ENCODE measurements at regions not wholly inside any gene's neighbourhood (a gene's known extent, or its start where the extent isn't known, plus 50 kb on each side); places are given as distances from the start of the nearest gene placed in this dataset.

DNA sequence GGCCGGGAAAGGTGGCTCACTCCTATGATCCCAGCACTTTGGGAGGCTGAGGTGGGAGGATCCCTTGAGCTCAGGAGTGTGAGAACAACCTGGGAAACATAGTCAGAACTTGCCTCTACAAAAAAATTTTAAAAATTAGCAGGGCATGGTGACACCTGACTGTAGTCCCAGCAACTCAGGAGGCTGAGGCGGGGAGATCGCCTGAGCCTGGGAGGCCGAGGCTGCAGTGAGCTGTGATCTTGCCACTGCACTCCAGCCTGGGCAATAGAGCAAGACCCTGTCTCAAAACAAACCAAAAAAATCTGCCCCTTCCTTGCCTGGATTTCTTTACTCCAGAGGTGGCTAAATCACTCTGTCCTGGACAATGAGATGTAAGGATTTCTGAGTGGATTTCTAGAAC, 197.7 kb downstream of the NRP2 start:
- Histone ChIP-seq H3K27me3 (ENCODE audit: low read depth, low read length) (no peaks in the 10 kb centered on the region), H3K4me1 (ENCODE audit: control insufficient read depth in 1 of 2, insufficient read depth in 2 of 2, low read length in 2 of 2) (peaks cover 0 to 11% of the 10 kb centered on the region in 2 donors), H3K4me3 (ENCODE audit: low read depth in 1 of 2, low read length in 2 of 2) (no peak overlapping the region), H3K27ac (ENCODE audit: low read length) (no peak overlapping the region), H3K36me3 (ENCODE audit: control insufficient read depth in 1 of 2, insufficient read depth in 2 of 2, low read length in 2 of 2) (no peaks in the 10 kb centered on the region), H3K9me3 (ENCODE audit: control insufficient read depth in 1 of 2, low read length in 2 of 2) (no peaks in the 10 kb centered on the region)

DNA sequence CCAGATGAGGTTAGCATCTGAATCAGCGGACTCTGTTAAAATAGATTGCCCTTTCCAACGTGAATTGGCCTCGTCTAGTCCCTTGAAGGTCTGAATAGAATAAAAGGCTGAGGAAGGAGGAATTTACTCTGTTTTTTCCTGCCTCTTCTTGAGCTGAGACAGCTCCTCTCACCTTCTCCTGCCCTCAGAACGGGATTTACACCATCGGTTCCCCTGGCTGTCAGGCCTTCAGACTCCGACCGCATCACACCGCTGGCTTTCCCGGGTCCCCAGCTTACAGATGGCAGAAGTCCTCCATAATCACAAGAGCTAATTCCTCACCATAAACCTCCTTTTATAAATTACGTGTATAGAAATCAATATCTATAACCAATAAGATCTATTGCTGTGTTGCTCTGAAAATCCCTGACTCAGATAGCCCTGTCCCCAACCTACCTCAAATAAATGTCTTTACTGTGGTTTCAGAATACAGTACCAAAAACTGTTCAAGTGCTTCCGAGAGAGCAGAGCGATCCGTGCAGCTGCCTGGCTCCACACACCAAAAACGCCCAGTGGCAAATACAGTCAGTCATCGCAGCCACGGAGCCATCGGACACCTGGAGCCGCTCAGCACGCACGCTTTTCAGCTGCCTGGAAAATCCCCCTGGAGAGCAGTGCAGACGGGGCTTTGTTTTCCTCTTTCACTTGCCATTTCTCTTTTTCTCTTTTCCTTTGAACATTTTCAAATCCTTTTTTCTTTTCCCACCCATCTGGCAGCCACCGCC, 196.9 kb downstream of the NRP2 start:
- Histone ChIP-seq H3K27ac (ENCODE audit: low read length) (no peak overlapping the region), H3K27me3 (ENCODE audit: low read depth, low read length) (no peaks in the 10 kb centered on the region), H3K9me3 (ENCODE audit: control insufficient read depth in 1 of 2, low read length in 2 of 2) (no peaks in the 10 kb centered on the region), H3K4me1 (ENCODE audit: control insufficient read depth in 1 of 2, insufficient read depth in 2 of 2, low read length in 2 of 2) (peaks cover 0 to 11% of the 10 kb centered on the region in 2 donors), H3K4me3 (ENCODE audit: low read depth in 1 of 2, low read length in 2 of 2) (no peak overlapping the region), H3K36me3 (ENCODE audit: control insufficient read depth in 1 of 2, insufficient read depth in 2 of 2, low read length in 2 of 2) (no peaks in the 10 kb centered on the region)

DNA sequence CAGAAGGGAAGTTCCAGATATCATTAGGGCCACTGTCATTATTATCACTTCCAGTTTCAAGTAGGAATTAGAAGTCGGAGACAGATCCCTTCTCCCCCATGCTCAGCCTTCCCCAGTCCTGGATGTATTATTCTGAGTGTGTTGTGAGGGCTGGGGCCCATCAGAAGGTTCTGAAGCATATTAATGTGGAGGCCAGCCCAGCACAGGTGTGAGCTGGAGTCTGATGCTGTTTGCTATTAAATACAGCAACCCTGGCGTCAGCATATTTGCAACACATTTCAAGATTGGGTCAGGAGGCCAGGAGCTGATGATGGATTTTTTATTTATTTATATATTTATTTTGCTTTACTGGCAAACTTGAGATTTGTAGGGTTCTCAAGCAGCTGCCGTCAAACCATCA, 195.2 kb downstream of the NRP2 start:
- Histone ChIP-seq H3K27ac (ENCODE audit: low read length) (no peak overlapping the region), H3K4me1 (ENCODE audit: control insufficient read depth in 1 of 2, insufficient read depth in 2 of 2, low read length in 2 of 2) (no peaks in the 10 kb centered on the region), H3K4me3 (ENCODE audit: low read depth in 1 of 2, low read length in 2 of 2) (no peak overlapping the region), H3K36me3 (ENCODE audit: control insufficient read depth in 1 of 2, insufficient read depth in 2 of 2, low read length in 2 of 2) (no peaks in the 10 kb centered on the region), H3K9me3 (ENCODE audit: control insufficient read depth in 1 of 2, low read length in 2 of 2) (no peaks in the 10 kb centered on the region), H3K27me3 (ENCODE audit: low read depth, low read length) (no peaks in the 10 kb centered on the region)

DNA sequence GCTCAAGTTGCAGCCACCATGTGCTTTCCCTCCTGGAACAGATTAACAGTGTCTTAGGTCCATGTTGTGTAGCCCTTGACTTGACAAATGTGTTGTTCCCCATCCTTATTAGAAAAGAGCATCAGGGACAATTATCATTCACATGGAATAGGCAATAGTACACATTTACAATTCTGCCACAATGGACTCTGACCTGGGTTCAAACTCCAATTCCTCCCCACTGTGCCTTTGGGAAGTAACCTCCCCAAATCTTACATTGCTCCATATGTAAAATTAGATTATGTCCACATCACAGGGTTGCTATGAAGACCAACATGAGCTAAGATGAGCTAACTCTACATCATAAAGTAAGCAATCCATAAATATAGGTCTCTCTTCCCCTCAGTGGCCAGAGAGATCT, 193.8 kb downstream of the NRP2 start:
- Histone ChIP-seq H3K4me1 (ENCODE audit: control insufficient read depth in 1 of 2, insufficient read depth in 2 of 2, low read length in 2 of 2) (no peaks in the 10 kb centered on the region), H3K4me3 (ENCODE audit: low read depth in 1 of 2, low read length in 2 of 2) (no peak overlapping the region), H3K27ac (ENCODE audit: low read length) (no peak overlapping the region), H3K27me3 (ENCODE audit: low read depth, low read length) (no peaks in the 10 kb centered on the region), H3K9me3 (ENCODE audit: control insufficient read depth in 1 of 2, low read length in 2 of 2) (no peaks in the 10 kb centered on the region), H3K36me3 (ENCODE audit: control insufficient read depth in 1 of 2, insufficient read depth in 2 of 2, low read length in 2 of 2) (no peaks in the 10 kb centered on the region)

DNA sequence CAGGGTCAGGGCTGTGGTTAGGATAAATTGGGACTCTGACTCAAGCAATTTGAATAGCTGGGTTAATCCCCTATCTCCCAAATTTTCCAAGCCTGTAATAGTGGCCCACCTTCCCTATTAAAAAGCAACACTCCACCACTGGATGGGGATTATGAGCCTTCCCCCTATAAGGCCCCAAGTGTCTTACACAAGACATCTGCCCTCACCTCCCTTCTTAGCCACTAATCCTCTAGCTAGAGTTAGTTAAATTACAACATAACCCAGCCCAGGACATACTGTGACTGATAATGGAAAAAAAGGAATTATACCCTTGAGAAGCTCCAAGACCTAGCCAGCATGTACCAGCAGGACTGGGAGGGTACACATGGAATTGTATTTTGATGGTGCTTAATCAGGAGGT, 190.4 kb downstream of the NRP2 start:
- Histone ChIP-seq H3K36me3 (ENCODE audit: control insufficient read depth in 1 of 2, insufficient read depth in 2 of 2, low read length in 2 of 2) (no peaks in the 10 kb centered on the region), H3K4me1 (ENCODE audit: control insufficient read depth in 1 of 2, insufficient read depth in 2 of 2, low read length in 2 of 2) (no peaks in the 10 kb centered on the region), H3K27me3 (ENCODE audit: low read depth, low read length) (no peaks in the 10 kb centered on the region), H3K27ac (ENCODE audit: low read length) (no peak overlapping the region), H3K4me3 (ENCODE audit: low read depth in 1 of 2, low read length in 2 of 2) (no peak overlapping the region), H3K9me3 (ENCODE audit: control insufficient read depth in 1 of 2, low read length in 2 of 2) (no peaks in the 10 kb centered on the region)

DNA sequence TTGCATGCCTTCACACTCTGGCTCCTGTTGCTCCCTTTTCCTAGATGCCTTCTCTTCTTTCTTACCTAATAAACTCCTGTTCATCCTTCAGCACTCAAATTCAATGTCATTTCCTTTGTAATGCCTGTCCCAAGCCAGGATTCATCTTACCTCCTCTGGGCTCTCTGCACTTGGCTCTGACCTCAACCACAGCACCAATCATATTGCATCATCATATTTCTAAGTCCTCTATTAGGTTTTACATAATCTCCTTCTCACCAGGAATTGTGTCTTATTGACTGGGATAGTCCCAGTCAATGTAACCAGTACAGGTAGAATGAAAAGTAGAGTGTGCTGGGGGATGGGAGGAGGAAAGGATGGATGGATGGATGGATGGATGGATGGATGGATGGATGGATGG, 187.1 kb downstream of the NRP2 start:
- no peaks in the 10 kb centered on the region for H3K36me3 ChIP-seq (ENCODE audit: control insufficient read depth in 1 of 2, insufficient read depth in 2 of 2, low read length in 2 of 2)
- no peaks in the 10 kb centered on the region for H3K9me3 ChIP-seq (ENCODE audit: control insufficient read depth in 1 of 2, low read length in 2 of 2)
- no peaks in the 10 kb centered on the region for H3K27me3 ChIP-seq (ENCODE audit: low read depth, low read length)
- peaks cover 0 to 6% of the 10 kb centered on the region in 2 donors for H3K4me1 ChIP-seq (ENCODE audit: control insufficient read depth in 1 of 2, insufficient read depth in 2 of 2, low read length in 2 of 2)
- no peak overlapping the region for H3K27ac ChIP-seq (ENCODE audit: low read length)
- H3K4me3 ChIP-seq (ENCODE audit: low read depth in 1 of 2, low read length in 2 of 2), result no peak overlapping the region

DNA sequence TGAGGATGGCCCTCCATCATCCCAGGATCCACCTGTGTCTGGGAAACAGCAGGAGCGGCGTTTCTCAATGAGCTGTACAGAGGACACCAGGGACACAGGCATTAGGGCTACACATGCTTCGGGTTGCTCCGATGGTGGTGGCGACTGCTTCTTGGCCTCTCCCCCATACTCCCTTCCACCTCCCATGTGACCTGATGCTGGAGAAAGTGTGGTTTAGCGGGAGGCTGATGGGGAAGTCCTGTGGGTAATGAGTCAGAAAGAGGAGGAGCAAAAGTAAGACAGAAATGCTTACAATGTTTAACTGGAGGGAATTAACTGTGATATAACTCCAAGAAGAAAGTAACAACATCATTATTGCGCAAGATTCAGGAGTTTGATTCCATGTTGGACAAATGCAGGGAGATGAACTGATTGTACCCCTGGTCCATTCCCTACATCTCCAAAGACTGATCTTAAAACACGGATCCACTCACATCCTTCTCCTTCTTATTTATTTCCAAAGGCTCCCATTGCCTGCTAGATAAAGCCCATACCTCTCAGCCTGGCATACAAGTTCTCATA, 186.6 kb downstream of the NRP2 start:
- Histone ChIP-seq H3K4me1 (ENCODE audit: control insufficient read depth in 1 of 2, insufficient read depth in 2 of 2, low read length in 2 of 2) (peaks cover 0 to 6% of the 10 kb centered on the region in 2 donors), H3K9me3 (ENCODE audit: control insufficient read depth in 1 of 2, low read length in 2 of 2) (no peaks in the 10 kb centered on the region), H3K36me3 (ENCODE audit: control insufficient read depth in 1 of 2, insufficient read depth in 2 of 2, low read length in 2 of 2) (no peaks in the 10 kb centered on the region), H3K4me3 (ENCODE audit: low read depth in 1 of 2, low read length in 2 of 2) (no peak overlapping the region), H3K27me3 (ENCODE audit: low read depth, low read length) (no peaks in the 10 kb centered on the region), H3K27ac (ENCODE audit: low read length) (no peak overlapping the region)

DNA sequence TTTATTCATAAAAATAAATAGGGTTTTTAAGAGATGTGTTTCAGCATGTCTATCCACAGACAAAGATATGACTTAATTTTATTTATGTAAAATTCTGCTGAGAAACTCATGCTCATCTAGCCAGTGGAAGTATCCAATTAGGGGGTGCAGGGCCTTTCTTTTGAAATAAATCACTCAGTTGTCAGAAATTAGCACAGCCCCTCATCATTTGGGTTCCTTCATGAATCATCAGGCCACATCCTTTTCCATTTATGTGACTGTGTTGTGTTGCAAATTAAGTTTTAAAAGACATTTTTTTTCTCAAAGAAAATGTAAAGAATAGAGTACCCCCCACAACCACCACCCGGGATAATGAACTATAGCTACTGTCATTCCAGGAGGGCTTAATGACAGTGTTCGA, 185.8 kb downstream of the NRP2 start:
- Histone ChIP-seq H3K36me3 (ENCODE audit: control insufficient read depth in 1 of 2, insufficient read depth in 2 of 2, low read length in 2 of 2) (no peaks in the 10 kb centered on the region), H3K27ac (ENCODE audit: low read length) (no peak overlapping the region), H3K4me3 (ENCODE audit: low read depth in 1 of 2, low read length in 2 of 2) (no peak overlapping the region), H3K4me1 (ENCODE audit: control insufficient read depth in 1 of 2, insufficient read depth in 2 of 2, low read length in 2 of 2) (peaks cover 0 to 6% of the 10 kb centered on the region in 2 donors), H3K9me3 (ENCODE audit: control insufficient read depth in 1 of 2, low read length in 2 of 2) (no peaks in the 10 kb centered on the region), H3K27me3 (ENCODE audit: low read depth, low read length) (no peaks in the 10 kb centered on the region)

DNA sequence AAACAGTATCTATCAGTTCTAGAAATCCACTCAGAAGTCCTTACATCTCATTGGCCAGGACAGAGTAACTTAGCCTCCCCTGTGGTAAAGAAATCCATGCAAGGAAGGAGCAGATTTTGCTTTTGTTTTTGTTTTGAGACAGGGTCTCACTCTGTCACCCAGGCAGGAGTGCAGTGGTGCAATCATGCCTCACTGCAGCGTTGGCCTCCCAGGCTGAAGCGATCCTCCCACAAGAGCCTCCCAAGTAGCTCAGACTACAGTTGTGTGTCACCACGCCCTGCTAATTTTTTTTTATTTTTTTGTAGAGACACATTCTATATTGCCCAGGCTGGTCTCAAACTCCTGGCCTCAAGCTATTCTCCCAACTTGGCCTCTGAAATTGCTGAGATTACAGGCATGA, 185.1 kb downstream of the NRP2 start:
- no peak overlapping the region for H3K27ac ChIP-seq (ENCODE audit: low read length)
- no peak overlapping the region for H3K4me3 ChIP-seq (ENCODE audit: low read depth in 1 of 2, low read length in 2 of 2)
- peaks cover 0 to 6% of the 10 kb centered on the region in 2 donors for H3K4me1 ChIP-seq (ENCODE audit: control insufficient read depth in 1 of 2, insufficient read depth in 2 of 2, low read length in 2 of 2)
- no peaks in the 10 kb centered on the region for H3K9me3 ChIP-seq (ENCODE audit: control insufficient read depth in 1 of 2, low read length in 2 of 2)
- H3K36me3 ChIP-seq (ENCODE audit: control insufficient read depth in 1 of 2, insufficient read depth in 2 of 2, low read length in 2 of 2), result no peaks in the 10 kb centered on the region
- no peaks in the 10 kb centered on the region for H3K27me3 ChIP-seq (ENCODE audit: low read depth, low read length)

DNA sequence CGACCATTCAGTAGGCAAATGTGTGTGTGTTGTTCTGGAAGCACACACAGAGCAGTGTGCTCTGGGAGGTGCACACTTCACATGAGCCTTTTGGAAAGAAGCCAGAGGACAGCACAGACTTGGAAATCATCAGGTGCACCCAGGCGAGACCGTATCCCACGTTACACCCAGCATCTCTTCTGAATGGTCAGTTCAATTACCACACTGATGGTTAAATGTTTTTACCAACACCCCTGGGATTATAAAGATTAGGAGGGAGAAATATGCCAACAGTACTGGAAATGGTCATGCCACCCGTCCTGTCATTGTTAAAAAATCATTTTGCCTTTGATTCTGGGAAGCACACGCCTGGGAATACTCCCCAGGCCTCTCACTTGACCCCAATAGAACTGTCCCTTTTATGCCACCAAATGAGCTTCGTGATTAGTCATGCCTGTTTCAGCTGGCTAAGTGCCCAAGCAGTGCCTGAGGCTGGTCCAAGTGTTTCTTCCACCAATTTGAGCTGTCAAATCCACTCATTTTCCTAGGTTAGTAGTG, 183.7 kb downstream of the NRP2 start:
- no peaks in the 10 kb centered on the region for H3K27me3 ChIP-seq (ENCODE audit: low read depth, low read length)
- H3K36me3 ChIP-seq (ENCODE audit: control insufficient read depth in 1 of 2, insufficient read depth in 2 of 2, low read length in 2 of 2), result no peaks in the 10 kb centered on the region
- no peak overlapping the region for H3K4me3 ChIP-seq (ENCODE audit: low read depth in 1 of 2, low read length in 2 of 2)
- peaks cover 0 to 6% of the 10 kb centered on the region in 2 donors for H3K4me1 ChIP-seq (ENCODE audit: control insufficient read depth in 1 of 2, insufficient read depth in 2 of 2, low read length in 2 of 2)
- no peaks in the 10 kb centered on the region for H3K9me3 ChIP-seq (ENCODE audit: control insufficient read depth in 1 of 2, low read length in 2 of 2)
- no peak overlapping the region for H3K27ac ChIP-seq (ENCODE audit: low read length)

DNA sequence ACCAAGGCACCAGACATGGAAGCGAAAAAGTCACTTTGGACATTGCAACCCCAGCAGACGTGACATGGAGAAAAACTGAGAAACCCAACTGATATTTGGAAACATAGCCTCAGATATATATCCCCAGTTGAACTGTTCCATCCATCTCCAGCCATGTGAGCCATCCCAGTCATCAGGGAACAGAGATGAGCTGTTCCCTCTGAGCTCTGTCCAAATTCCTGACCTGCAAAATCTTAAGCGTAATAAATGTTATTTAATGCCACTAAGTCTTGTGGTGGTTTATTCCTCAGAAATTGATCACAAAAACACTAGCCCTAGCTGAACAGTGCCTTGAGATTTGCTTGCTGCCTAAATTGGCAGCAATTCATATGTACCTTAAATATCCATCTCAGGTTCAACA, 182.8 kb downstream of the NRP2 start:
- Histone ChIP-seq H3K4me1 (ENCODE audit: control insufficient read depth in 1 of 2, insufficient read depth in 2 of 2, low read length in 2 of 2) (peaks cover 0 to 6% of the 10 kb centered on the region in 2 donors), H3K27ac (ENCODE audit: low read length) (no peak overlapping the region), H3K27me3 (ENCODE audit: low read depth, low read length) (no peaks in the 10 kb centered on the region), H3K4me3 (ENCODE audit: low read depth in 1 of 2, low read length in 2 of 2) (no peak overlapping the region), H3K36me3 (ENCODE audit: control insufficient read depth in 1 of 2, insufficient read depth in 2 of 2, low read length in 2 of 2) (no peaks in the 10 kb centered on the region), H3K9me3 (ENCODE audit: control insufficient read depth in 1 of 2, low read length in 2 of 2) (no peaks in the 10 kb centered on the region)

Data from muscle layer of duodenum (tissue), 2 donors.